WTC11 (cell line): ENCODE measurements at regions not wholly inside any gene's neighbourhood (a gene's known extent, or its start where the extent isn't known, plus 50 kb on each side); places are given as distances from the start of the nearest gene placed in this dataset.

Experiments used
- ATAC-seq: fragments of 200-7000 bp; cut with Tn5 transposase; 2 replicates; pipeline ENCODE4 v1.10.0; 2021; ENCODE audit warnings: mild to moderate bottlenecking, moderate library complexity
- CTCF ChIA-PET: fragments of 300-600 bp; sonication (Branson Sonifier 250); formaldehyde crosslinking; loops from one replicate; lab custom pipeline; 2021; ENCODE audit warnings: antibody characterized with exemption; lab: Charles Lee
- POLR2A ChIA-PET: fragments of 350-600 bp; sonication (Branson Sonifier 250); formaldehyde crosslinking; loops from one replicate; lab custom pipeline; 2021; ENCODE audit warnings: antibody characterized with exemption; lab: Charles Lee
- DNase-seq: peaks from one replicate; pipeline ENCODE4 v3.0.0; 2021; ENCODE audit warnings: low spot score
- H3K27ac Mint-ChIP-seq: 2 replicates; pipeline ENCODE4 v1.8.0; 2021; ENCODE audit warnings: mixed read lengths
- H3K27me3 Mint-ChIP-seq: 2 replicates; pipeline ENCODE4 v1.8.0; 2021; ENCODE audit warnings: low read depth, mild to moderate bottlenecking, moderate library complexity, mixed read lengths
- H3K36me3 Mint-ChIP-seq: 2 replicates; pipeline ENCODE4 v1.8.0; 2021; ENCODE audit warnings: mixed read lengths
- H3K4me1 Mint-ChIP-seq: 2 replicates; pipeline ENCODE4 v1.8.0; 2022; ENCODE audit warnings: mixed read lengths
- H3K4me3 Mint-ChIP-seq: 2 replicates; pipeline ENCODE4 v1.8.0; 2021; ENCODE audit warnings: mild to moderate bottlenecking, moderate library complexity, mixed read lengths
- H3K9me3 Mint-ChIP-seq: 2 replicates; pipeline ENCODE4 v1.8.0; 2021; ENCODE audit warnings: mixed read lengths
- ARID4B ChIP-seq: sonication (generic); formaldehyde crosslinking; IDR thresholded peaks from 2 replicates; pipeline ENCODE4 v1.8.0; 2023; ENCODE audit warnings: missing genetic modification reagents, mild to moderate bottlenecking, borderline replicate concordance
- CREM ChIP-seq: sonication (generic); formaldehyde crosslinking; IDR thresholded peaks from 2 replicates; pipeline ENCODE4 v1.8.1; 2022; ENCODE audit warnings: mild to moderate bottlenecking, missing genetic modification reagents, moderate library complexity
- E2F1 ChIP-seq: sonication (generic); formaldehyde crosslinking; IDR thresholded peaks from 2 replicates; pipeline ENCODE4 v1.8.0; 2022; ENCODE audit warnings: mild to moderate bottlenecking, missing genetic modification reagents
- ELF4 ChIP-seq: sonication (generic); formaldehyde crosslinking; IDR thresholded peaks from 2 replicates; pipeline ENCODE4 v1.8.1; 2022; ENCODE audit warnings: low read depth, mild to moderate bottlenecking, moderate library complexity, missing genetic modification reagents
- EMX1 ChIP-seq: fragments of 250-450 bp; sonication (Bioruptor Pico); IDR thresholded peaks from 2 replicates; pipeline ENCODE4 v1.8.0; 2021; ENCODE audit warnings: mild to moderate bottlenecking
- HMGA2 ChIP-seq: fragments of 250-450 bp; sonication (Bioruptor Pico); IDR thresholded peaks from 2 replicates; pipeline ENCODE4 v1.4.0; 2021; ENCODE audit warnings: mild to moderate bottlenecking, moderate library complexity
- JAZF1 ChIP-seq: fragments of 250-450 bp; sonication (Bioruptor Pico); IDR thresholded peaks from 2 replicates; pipeline ENCODE4 v1.9.0; 2021; ENCODE audit warnings: moderate library complexity, mild to moderate bottlenecking, inconsistent platforms
- MAX ChIP-seq: sonication (generic); formaldehyde crosslinking; IDR thresholded peaks from 2 replicates; pipeline ENCODE4 v1.8.0; 2022; ENCODE audit warnings: mild to moderate bottlenecking, missing genetic modification reagents
- MYBL2 ChIP-seq: sonication (generic); formaldehyde crosslinking; IDR thresholded peaks from 2 replicates; pipeline ENCODE4 v1.8.1; 2023; ENCODE audit warnings: mild to moderate bottlenecking, moderate library complexity, missing genetic modification reagents
- NR1H2 ChIP-seq: sonication (generic); formaldehyde crosslinking; IDR thresholded peaks from 2 replicates; pipeline ENCODE4 v1.9.0; 2021; ENCODE audit warnings: mild to moderate bottlenecking, moderate library complexity, missing genetic modification reagents
- OVOL2 ChIP-seq: fragments of 250-450 bp; sonication (Bioruptor Pico); IDR thresholded peaks from 2 replicates; pipeline ENCODE4 v1.9.0; 2021; ENCODE audit warnings: mild to moderate bottlenecking, borderline replicate concordance
- USF1 ChIP-seq: sonication (generic); formaldehyde crosslinking; IDR thresholded peaks from 2 replicates; pipeline ENCODE4 v1.8.0; 2022; ENCODE audit warnings: mild to moderate bottlenecking, missing genetic modification reagents
- USF2 ChIP-seq: sonication (generic); formaldehyde crosslinking; IDR thresholded peaks from 2 replicates; pipeline ENCODE4 v1.8.1; 2023; ENCODE audit warnings: mild to moderate bottlenecking, missing genetic modification reagents, moderate library complexity
- ZNF219 ChIP-seq: sonication (generic); formaldehyde crosslinking; IDR thresholded peaks from 2 replicates; pipeline ENCODE4 v1.8.0; 2023; ENCODE audit warnings: missing genetic modification reagents, mild to moderate bottlenecking, borderline replicate concordance
- ZNF281 ChIP-seq: sonication (generic); formaldehyde crosslinking; IDR thresholded peaks from 2 replicates; pipeline ENCODE4 v1.8.0; 2023; ENCODE audit warnings: mild to moderate bottlenecking, missing genetic modification reagents
- ZNF317 ChIP-seq: sonication (generic); formaldehyde crosslinking; IDR thresholded peaks from 2 replicates; pipeline ENCODE4 v1.8.1; 2023; ENCODE audit warnings: low read depth, mild to moderate bottlenecking, moderate library complexity, missing genetic modification reagents, borderline replicate concordance
- ZNF416 ChIP-seq: fragments of 250-450 bp; sonication (Bioruptor Pico); IDR thresholded peaks from 2 replicates; pipeline ENCODE4 v1.9.0; 2021; ENCODE audit warnings: mild to moderate bottlenecking, inconsistent platforms
- ZNF425 ChIP-seq: fragments of 250-450 bp; sonication (Bioruptor Pico); conservative IDR thresholded peaks from 2 replicates; pipeline ENCODE4 v1.9.0; 2021; ENCODE audit warnings: mild to moderate bottlenecking

- Mint-ChIP-seq H3K4me3 (no peak overlapping the region), H3K9me3 (peaks cover 13% of the 10 kb centered on the region), H3K36me3 (no peaks in the 10 kb centered on the region)
- no peak for TF ChIP-seq MYBL2 (CRISPR knock-in tag)
- TF ChIP-seq ZNF425 (CRISPR knock-in tag) = no peak
- no peak for TF ChIP-seq HMGA2 (CRISPR knock-in tag)
- TF ChIP-seq JAZF1 (CRISPR knock-in tag) = no peak
- no peak for TF ChIP-seq ZNF317 (CRISPR knock-in tag)
- no peak for TF ChIP-seq E2F1
- no peak for TF ChIP-seq NR1H2 (CRISPR knock-in tag)
- TF ChIP-seq CREM (CRISPR knock-in tag) = no peak
- TF ChIP-seq, all 79 proteins: peak for 0
- ChIA-PET CTCF (no interaction called here), POLR2A (interaction anchor here (0.6 to 0.7 kb wide), 2 partner anchors 56 to 678 kb away, joined by 5 read pairs; no protein-coding TSS in a partner anchor)
- DNase-seq (no peak), ATAC-seq (peak; percentile 45)
- Mint-ChIP-seq H3K27me3 (no peaks in the 10 kb centered on the region), H3K27ac (no peak overlapping the region), H3K4me1 (peaks cover 3% of the 10 kb centered on the region; the same call in 1 of the 2 replicates)
These were observed 223.0 kb upstream of the SYNCRIP start for GRCh38 chr6:85865420-85866369.

GRCh38 chr6:85864453-85865401, 222.0 kb upstream of the SYNCRIP start:
- Mint-ChIP-seq H3K4me3 (no peak overlapping the region), H3K36me3 (no peaks in the 10 kb centered on the region), H3K27me3 (no peaks in the 10 kb centered on the region), H3K27ac (no peak overlapping the region), H3K4me1 (no peaks in the 10 kb centered on the region), H3K9me3 (peaks cover 6% of the 10 kb centered on the region; the same call in 1 of the 2 replicates)
- ChIA-PET POLR2A (interaction anchor here (0.7 kb wide), 1 partner anchor 55 kb away, joined by 5 read pairs; no protein-coding TSS in a partner anchor), CTCF (no interaction called here)
- no peak; the same call in 1 of the 2 replicates for ATAC-seq
- no peak for DNase-seq
- TF ChIP-seq ELF4 (no peak), USF2 (CRISPR knock-in tag) (no peak), EMX1 (no peak), MAX (CRISPR knock-in tag) (no peak), ZNF281 (CRISPR knock-in tag) (no peak), ARID4B (no peak), OVOL2 (no peak), USF1 (CRISPR knock-in tag) (no peak), JAZF1 (CRISPR knock-in tag) (no peak), ZNF416 (CRISPR knock-in tag) (no peak), ZNF219 (CRISPR knock-in tag) (no peak)
